SK-N-SH treated with all-trans-retinoic acid at 6 μM for 48 hours (cell line): ENCODE measurements at regions not wholly inside any gene's neighbourhood (a gene's known extent, or its start where the extent isn't known, plus 50 kb on each side); places are given as distances from the start of the nearest gene placed in this dataset.

ENCODE experiments used
- ATAC-seq: fragments of 200-7000 bp; cut with Tn5 transposase; 3 replicates; pipeline ENCODE4 v1.9.1; 2020; ENCODE audit warnings: mild to moderate bottlenecking, moderate library complexity
- ARNTL ChIP-seq: fragments of 450-650 bp; formaldehyde crosslinking; IDR thresholded peaks from 2 replicates; pipeline ENCODE4 v1.5.0; 2020; ENCODE audit warnings: low read depth, mild to moderate bottlenecking, moderate library complexity, borderline replicate concordance
- BACH2 ChIP-seq: fragments of 250-450 bp; sonication (Bioruptor Pico); IDR thresholded peaks from 2 replicates; pipeline ENCODE4 v1.9.0; 2021; ENCODE audit warnings: mild to moderate bottlenecking, borderline replicate concordance
- CSDC2 ChIP-seq: fragments of 250-450 bp; sonication (Bioruptor Pico); IDR thresholded peaks from 2 replicates; pipeline ENCODE4 v1.5.0; 2020; ENCODE audit warnings: mild to moderate bottlenecking, moderate library complexity
- CSRNP3 ChIP-seq: fragments of 250-450 bp; sonication (Bioruptor Pico); IDR thresholded peaks from 2 replicates; pipeline ENCODE4 v1.5.1; 2021; ENCODE audit warnings: mild to moderate bottlenecking, moderate library complexity
- ESRRG ChIP-seq: fragments of 250-450 bp; sonication (Bioruptor Pico); IDR thresholded peaks from 2 replicates; pipeline ENCODE4 v1.6.1; 2021; ENCODE audit warnings: mild to moderate bottlenecking
- GLIS3 ChIP-seq: fragments of 250-450 bp; sonication (Bioruptor Pico); IDR thresholded peaks from 2 replicates; pipeline ENCODE4 v1.5.0; 2020; ENCODE audit warnings: mild to moderate bottlenecking, moderate library complexity
- OSR1 ChIP-seq: fragments of 250-450 bp; sonication (Bioruptor Pico); IDR thresholded peaks from 2 replicates; pipeline ENCODE4 v1.8.0; 2022; ENCODE audit warnings: moderate library complexity, mild to moderate bottlenecking, inconsistent platforms
- POU6F1 ChIP-seq: fragments of 250-450 bp; sonication (Bioruptor Pico); IDR thresholded peaks from 2 replicates; pipeline ENCODE4 v1.8.0; 2021; ENCODE audit warnings: low read depth, mild to moderate bottlenecking, moderate library complexity, borderline replicate concordance
- PPARA ChIP-seq: fragments of 250-450 bp; sonication (Bioruptor Pico); IDR thresholded peaks from 2 replicates; pipeline ENCODE4 v1.5.0; 2020; ENCODE audit warnings: mild to moderate bottlenecking, borderline replicate concordance
- RARB ChIP-seq: fragments of 250-450 bp; sonication (Bioruptor Pico); IDR thresholded peaks from 2 replicates; pipeline ENCODE4 v1.8.0; 2021; ENCODE audit warnings: mild to moderate bottlenecking, moderate library complexity
- SNAI2 ChIP-seq: fragments of 250-450 bp; sonication (Bioruptor Pico); IDR thresholded peaks from 2 replicates; pipeline ENCODE4 v1.5.0; 2020; ENCODE audit warnings: mild to moderate bottlenecking, moderate library complexity
- TCF4 ChIP-seq: fragments of 250-450 bp; sonication (Bioruptor Pico); IDR thresholded peaks from 2 replicates; pipeline ENCODE4 v1.8.0; 2021; ENCODE audit warnings: mild to moderate bottlenecking, moderate library complexity, borderline replicate concordance
- TOX ChIP-seq: fragments of 250-450 bp; sonication (Bioruptor Pico); IDR thresholded peaks from 2 replicates; pipeline ENCODE4 v1.8.0; 2021; ENCODE audit warnings: mild to moderate bottlenecking, moderate library complexity, borderline replicate concordance
- TSHZ2 ChIP-seq: fragments of 250-450 bp; sonication (Bioruptor Pico); IDR thresholded peaks from 2 replicates; pipeline ENCODE4 v1.5.0; 2020; ENCODE audit warnings: mild to moderate bottlenecking, moderate library complexity
- ZC3H10 ChIP-seq: fragments of 250-450 bp; sonication (Bioruptor Pico); IDR thresholded peaks from 2 replicates; pipeline ENCODE4 v1.5.1; 2021; ENCODE audit warnings: mild to moderate bottlenecking, moderate library complexity
- ZFP3 ChIP-seq: fragments of 250-450 bp; sonication (Bioruptor Pico); IDR thresholded peaks from 2 replicates; pipeline ENCODE4 v1.5.0; 2020; ENCODE audit warnings: mild to moderate bottlenecking, moderate library complexity
- ZFP30 ChIP-seq: fragments of 450-650 bp; formaldehyde crosslinking; IDR thresholded peaks from 2 replicates; pipeline ENCODE4 v1.5.0; 2022; ENCODE audit warnings: mild to moderate bottlenecking, moderate library complexity
- ZNF565 ChIP-seq: fragments of 450-650 bp; formaldehyde crosslinking; conservative IDR thresholded peaks from 2 replicates; pipeline ENCODE4 v1.5.0; 2020; ENCODE audit warnings: low read depth, mild to moderate bottlenecking, moderate library complexity
- ZNF70 ChIP-seq: fragments of 450-650 bp; formaldehyde crosslinking; IDR thresholded peaks from 2 replicates; pipeline ENCODE4 v1.5.0; 2020; ENCODE audit warnings: mild to moderate bottlenecking, moderate library complexity
- TF ChIP-seq, protein P1 (sequence below): fragments of 250-450 bp; sonication (Bioruptor Pico); IDR thresholded peaks from 2 replicates; pipeline ENCODE4 v1.5.1; 2020; ENCODE audit warnings: low read depth, mild to moderate bottlenecking, moderate library complexity
- TF ChIP-seq, protein P2 (sequence below): fragments of 250-450 bp; sonication (Bioruptor Pico); IDR thresholded peaks from 2 replicates; pipeline ENCODE4 v1.8.0; 2020; ENCODE audit warnings: mild to moderate bottlenecking, moderate library complexity, borderline replicate concordance

DNA sequence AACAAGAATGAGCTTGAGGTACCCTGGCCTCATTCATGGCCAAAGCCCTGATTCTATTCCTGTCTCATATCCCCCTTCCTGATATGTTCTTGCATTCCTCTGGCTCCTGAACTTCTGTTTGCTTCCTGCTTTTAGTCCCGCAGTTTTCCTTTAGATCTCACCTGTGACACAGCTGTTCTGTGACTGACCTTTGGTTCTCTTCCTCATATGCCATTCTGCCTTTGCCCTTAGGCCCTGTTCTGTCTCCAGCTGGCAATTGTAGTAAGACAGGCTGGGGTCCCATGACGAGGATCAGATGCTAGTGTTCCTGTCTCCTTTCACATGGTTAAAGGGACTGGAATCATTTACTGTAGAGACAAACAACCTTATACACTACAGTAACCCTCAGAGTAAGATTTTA is 59.0 kb upstream of the PDE3B start:
- peak; percentile 21; the same call in 1 of the 2 replicates for TF ChIP-seq TCF4 (CRISPR knock-in tag)
- TF ChIP-seq POU6F1 (CRISPR knock-in tag), result no peak
- TF ChIP-seq, all 23 proteins: peak for 1
- ATAC-seq, result no peak

DNA sequence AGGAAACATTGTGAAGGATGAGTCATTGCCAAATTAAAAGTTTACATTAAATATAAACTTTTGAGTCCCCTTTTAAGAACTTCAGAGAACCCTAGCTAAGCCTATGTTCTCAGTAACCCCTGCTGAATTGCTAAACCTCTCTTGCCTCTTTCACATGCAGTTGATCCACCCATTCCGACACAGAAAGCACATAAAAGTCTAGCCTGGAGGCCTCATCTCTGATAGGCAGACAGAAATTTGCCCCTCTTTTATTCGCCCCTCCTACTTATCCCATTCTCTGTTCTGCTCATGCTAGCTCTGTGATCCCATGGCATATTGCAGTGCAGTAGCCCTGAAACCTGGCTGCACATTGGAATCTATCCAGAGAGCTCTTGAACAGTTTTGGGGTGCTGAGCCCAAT is 58.2 kb upstream of the PDE3B start:
- no peak for TF ChIP-seq ZFP3 (CRISPR knock-in tag)
- TF ChIP-seq GLIS3 (CRISPR knock-in tag), result no peak
- no peak for TF ChIP-seq ARNTL (CRISPR knock-in tag)
- no peak for TF ChIP-seq ZFP30 (CRISPR knock-in tag)
- no peak for TF ChIP-seq ZC3H10 (CRISPR knock-in tag)
- TF ChIP-seq OSR1 (CRISPR knock-in tag), result no peak
- no peak for TF ChIP-seq PPARA (CRISPR knock-in tag)
- no peak for TF ChIP-seq TSHZ2
- TF ChIP-seq BACH2 (CRISPR knock-in tag), result no peak
- no peak for TF ChIP-seq CSDC2
- TF ChIP-seq TOX (CRISPR knock-in tag), result no peak
- TF ChIP-seq SNAI2 (CRISPR knock-in tag), result no peak
- ATAC-seq, result no peak

- no peak for ATAC-seq
- TF ChIP-seq SNAI2 (CRISPR knock-in tag) (no peak), CSDC2 (no peak), ZNF565 (no peak), OSR1 (CRISPR knock-in tag) (no peak), TOX (CRISPR knock-in tag) (no peak), ARNTL (CRISPR knock-in tag) (no peak), BACH2 (CRISPR knock-in tag) (no peak), CSRNP3 (CRISPR knock-in tag) (no peak), ZNF70 (CRISPR knock-in tag) (no peak), RARB (CRISPR knock-in tag) (no peak), GLIS3 (CRISPR knock-in tag) (no peak), PPARA (CRISPR knock-in tag) (no peak), ESRRG (CRISPR knock-in tag) (no peak), ZFP30 (CRISPR knock-in tag) (no peak), ZC3H10 (CRISPR knock-in tag) (no peak)
- TF ChIP-seq, protein P1, sequence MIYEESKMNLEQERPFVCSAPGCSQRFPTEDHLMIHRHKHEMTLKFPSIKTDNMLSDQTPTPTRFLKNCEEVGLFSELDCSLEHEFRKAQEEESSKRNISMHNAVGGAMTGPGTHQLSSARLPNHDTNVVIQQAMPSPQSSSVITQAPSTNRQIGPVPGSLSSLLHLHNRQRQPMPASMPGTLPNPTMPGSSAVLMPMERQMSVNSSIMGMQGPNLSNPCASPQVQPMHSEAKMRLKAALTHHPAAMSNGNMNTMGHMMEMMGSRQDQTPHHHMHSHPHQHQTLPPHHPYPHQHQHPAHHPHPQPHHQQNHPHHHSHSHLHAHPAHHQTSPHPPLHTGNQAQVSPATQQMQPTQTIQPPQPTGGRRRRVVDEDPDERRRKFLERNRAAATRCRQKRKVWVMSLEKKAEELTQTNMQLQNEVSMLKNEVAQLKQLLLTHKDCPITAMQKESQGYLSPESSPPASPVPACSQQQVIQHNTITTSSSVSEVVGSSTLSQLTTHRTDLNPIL (CRISPR knock-in tag), result no peak
- TF ChIP-seq, protein P2, sequence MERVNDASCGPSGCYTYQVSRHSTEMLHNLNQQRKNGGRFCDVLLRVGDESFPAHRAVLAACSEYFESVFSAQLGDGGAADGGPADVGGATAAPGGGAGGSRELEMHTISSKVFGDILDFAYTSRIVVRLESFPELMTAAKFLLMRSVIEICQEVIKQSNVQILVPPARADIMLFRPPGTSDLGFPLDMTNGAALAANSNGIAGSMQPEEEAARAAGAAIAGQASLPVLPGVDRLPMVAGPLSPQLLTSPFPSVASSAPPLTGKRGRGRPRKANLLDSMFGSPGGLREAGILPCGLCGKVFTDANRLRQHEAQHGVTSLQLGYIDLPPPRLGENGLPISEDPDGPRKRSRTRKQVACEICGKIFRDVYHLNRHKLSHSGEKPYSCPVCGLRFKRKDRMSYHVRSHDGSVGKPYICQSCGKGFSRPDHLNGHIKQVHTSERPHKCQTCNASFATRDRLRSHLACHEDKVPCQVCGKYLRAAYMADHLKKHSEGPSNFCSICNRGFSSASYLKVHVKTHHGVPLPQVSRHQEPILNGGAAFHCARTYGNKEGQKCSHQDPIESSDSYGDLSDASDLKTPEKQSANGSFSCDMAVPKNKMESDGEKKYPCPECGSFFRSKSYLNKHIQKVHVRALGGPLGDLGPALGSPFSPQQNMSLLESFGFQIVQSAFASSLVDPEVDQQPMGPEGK (CRISPR knock-in tag), result no peak
Observed at GRCh38 chr11:14587258-14587657, 56.3 kb upstream of the PDE3B start.
